Liver (tissue), 8 donors: ENCODE measurements at regions not wholly inside any gene's neighbourhood (a gene's known extent, or its start where the extent isn't known, plus 50 kb on each side); places are given as distances from the start of the nearest gene placed in this dataset.

Experiments used
- DNase-seq: peaks from one replicate; pipeline ENCODE4 v3.0.0-alpha.2; 2017; ENCODE audit warnings: low spot score
- H3K27ac ChIP-seq, 2 donors: one replicate each; pipeline ENCODE4 v1.7.0; 2013; ENCODE audit warnings: inconsistent platforms in 2 of 2, low read length in 2 of 2, control low read depth in 1 of 2, low read depth in 1 of 2, mild to moderate bottlenecking in 1 of 2
- H3K27me3 ChIP-seq, 4 donors: one replicate each; pipeline versions ENCODE4 v1.6.1 to v1.7.0; 2013; ENCODE audit warnings: low read length in 3 of 4, inconsistent platforms in 1 of 4, mild to moderate bottlenecking in 1 of 4, moderate library complexity in 1 of 4; ENCODE audit not compliant: control insufficient read depth in 4 of 4, insufficient read depth in 4 of 4
- H3K36me3 ChIP-seq, 4 donors: one replicate each; pipeline versions ENCODE4 v1.6.1 to v1.7.0; 2013; ENCODE audit warnings: low read length in 3 of 4, mild to moderate bottlenecking in 3 of 4, low read depth in 1 of 4, moderate library complexity in 1 of 4; ENCODE audit not compliant: control insufficient read depth in 4 of 4, insufficient read depth in 3 of 4
- H3K4me1 ChIP-seq, 4 donors: one replicate each; pipeline versions ENCODE4 v1.6.1 to v1.7.0; 2013; ENCODE audit warnings: low read length in 3 of 4, mild to moderate bottlenecking in 3 of 4, moderate library complexity in 1 of 4; ENCODE audit not compliant: control insufficient read depth in 4 of 4, insufficient read depth in 4 of 4
- H3K4me3 ChIP-seq, 3 donors: one replicate each; pipeline versions ENCODE4 v1.6.1 to v1.7.0; 2013; ENCODE audit warnings: low read length in 3 of 3, control low read depth in 1 of 3, low read depth in 1 of 3, mild to moderate bottlenecking in 1 of 3
- H3K9ac ChIP-seq, 2 donors: one replicate each; pipeline ENCODE4 v1.7.0; 2013; ENCODE audit warnings: low read length in 2 of 2, mild to moderate bottlenecking in 2 of 2, moderate library complexity in 2 of 2, control low read depth in 1 of 2, low read depth in 1 of 2
- H3K9me3 ChIP-seq, 4 donors: one replicate each; pipeline versions ENCODE4 v1.6.1 to v1.7.0; 2013; ENCODE audit warnings: low read length in 3 of 4; ENCODE audit not compliant: control insufficient read depth in 4 of 4
- ATF3 ChIP-seq: IDR thresholded peaks from 2 replicates; pipeline ENCODE4 v1.6.1; 2016; ENCODE audit warnings: antibody characterized with exemption
- CTCF ChIP-seq: fragments of 150-350 bp; IDR thresholded peaks from 2 replicates; pipeline ENCODE4 v1.5.1; 2017; ENCODE audit warnings: improper control_type of control experiment, low read depth, low read length; ENCODE audit not compliant: missing input control
- EGR1 ChIP-seq, 2 donors: IDR thresholded peaks; 2 replicates each; pipeline ENCODE4 v1.6.1; 2016 to 2018; ENCODE audit warnings: antibody characterized with exemption in 2 of 2, low read depth in 2 of 2
- FOXA1 ChIP-seq: IDR thresholded peaks from 2 replicates; pipeline ENCODE4 v1.6.1; 2016; ENCODE audit warnings: antibody characterized with exemption
- FOXA2 ChIP-seq: IDR thresholded peaks from 2 replicates; pipeline ENCODE4 v1.6.1; 2016; ENCODE audit warnings: antibody characterized with exemption
- GABPA ChIP-seq, 2 donors: IDR thresholded peaks in 1 of 2; conservative IDR thresholded peaks in 1 of 2; 2 replicates each; pipeline ENCODE4 v1.6.1; 2016; ENCODE audit warnings: antibody characterized with exemption in 2 of 2, mild to moderate bottlenecking in 1 of 2, moderate library complexity in 1 of 2
- HNF4A ChIP-seq, 2 donors: conservative IDR thresholded peaks; 2 replicates each; pipeline ENCODE4 v1.6.1; 2016; ENCODE audit warnings: antibody characterized with exemption in 2 of 2, mild to moderate bottlenecking in 2 of 2
- JUND ChIP-seq, 2 donors: IDR thresholded peaks; 2 replicates each; pipeline ENCODE4 v1.6.1; 2016; ENCODE audit warnings: antibody characterized with exemption in 2 of 2
- MAX ChIP-seq: IDR thresholded peaks from 2 replicates; pipeline ENCODE4 v1.6.1; 2016; ENCODE audit warnings: antibody characterized with exemption
- REST ChIP-seq: IDR thresholded peaks from 2 replicates; pipeline ENCODE4 v1.6.1; 2016; ENCODE audit warnings: antibody characterized with exemption, mild to moderate bottlenecking
- RXRA ChIP-seq, 2 donors: IDR thresholded peaks; 2 replicates each; pipeline ENCODE4 v1.6.1; 2017 to 2018; ENCODE audit warnings: antibody characterized with exemption in 2 of 2, mild to moderate bottlenecking in 1 of 2
- TAF1 ChIP-seq: conservative IDR thresholded peaks from 2 replicates; pipeline ENCODE4 v1.6.1; 2016; ENCODE audit warnings: antibody characterized with exemption, mild to moderate bottlenecking
- YY1 ChIP-seq: IDR thresholded peaks from 2 replicates; pipeline ENCODE4 v1.6.1; 2016; ENCODE audit warnings: antibody characterized with exemption, mild to moderate bottlenecking
- WGBS: extraction: QIAGEN DNeasy Blood & Tissue Kit; methylation state at CpG from one replicate; pipeline ENCODE4 v1.1.7; 2013; 5-methylcytosine and 5-hydroxymethylcytosine counted together
- donor health status: healthy.
- donor health status: healthy.
- donor health status: healthy.
- donor health status: healthy.
- donor health status: healthy.

- TF ChIP-seq REST (no peak), HNF4A (conservative IDR thresholded peaks at IDR 0.05) (no peak), FOXA2 (no peak), EGR1 (IDR thresholded peaks at IDR 0.05; ENCODE audit: low read depth in 2 of 2) (no peak), FOXA1 (no peak), JUND (IDR thresholded peaks at IDR 0.05) (no peak), YY1 (no peak)
Measured at GRCh38 chr4:22031423-22031822, 82.9 kb upstream of the KCNIP4 start (continued).

GRCh38 chr4:22030881-22031280 is 82.3 kb upstream of the KCNIP4 start:
- no peak overlapping the region for H3K27ac ChIP-seq
- H3K27me3 ChIP-seq = no peaks in the 10 kb centered on the region
- H3K36me3 ChIP-seq = no peaks in the 10 kb centered on the region
- WGBS = 64% methylated on average over 1 of the region's 1 CpG
- TF ChIP-seq FOXA2 = no peak
- TF ChIP-seq MAX = no peak
- no peak for TF ChIP-seq GABPA (IDR thresholded peaks at IDR 0.05 in 1 of 2, conservative IDR thresholded peaks at IDR 0.05 in 1 of 2)
- no peak for TF ChIP-seq TAF1
- TF ChIP-seq ATF3 = no peak
- TF ChIP-seq REST = no peak
- TF ChIP-seq EGR1 (IDR thresholded peaks at IDR 0.05; ENCODE audit: low read depth in 2 of 2) = no peak
- no peak for TF ChIP-seq RXRA (IDR thresholded peaks at IDR 0.05)
- no peak for TF ChIP-seq JUND (IDR thresholded peaks at IDR 0.05)
- no peak for TF ChIP-seq CTCF
- H3K9ac ChIP-seq = no peak overlapping the region
- H3K4me3 ChIP-seq = no peak overlapping the region
- H3K4me1 ChIP-seq = no peaks in the 10 kb centered on the region
- H3K9me3 ChIP-seq = no peaks in the 10 kb centered on the region
- DNase-seq = no peak
